ENCODE measurements at regions not wholly inside any gene's neighbourhood (a gene's known extent, or its start where the extent isn't known, plus 50 kb on each side); places are given as distances from the start of the nearest gene placed in this dataset.

- no peak overlapping the region for H3K4me3 ChIP-seq (ENCODE audit: low read length)
- no peak for DNase-seq (ENCODE audit: low read depth)
- no peak for TF ChIP-seq CTCF (conservative IDR thresholded peaks at IDR 0.05; ENCODE audit: low read length)
These were observed 239.2 kb downstream of the SPTSSA start for GRCh38 chr14:34222867-34223266.

DNA sequence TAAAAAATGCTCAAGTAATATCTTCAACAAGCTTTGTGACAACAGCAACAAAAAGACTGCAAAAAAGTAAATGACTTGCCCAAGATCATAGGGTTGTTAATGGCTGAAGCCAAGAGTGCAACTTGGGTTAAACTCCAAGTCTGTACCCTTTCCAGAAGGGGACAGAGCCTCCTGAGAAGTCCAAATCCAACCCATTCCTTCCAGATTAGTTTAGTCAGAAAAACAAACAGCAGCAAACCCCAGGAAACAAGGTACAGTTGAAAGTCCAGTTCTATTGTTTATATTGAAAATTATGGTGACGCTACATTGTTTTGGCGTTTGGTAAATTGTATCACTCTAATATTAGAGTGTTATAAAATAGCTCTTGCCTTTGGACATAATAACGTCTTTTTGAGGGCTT, 239.9 kb downstream of the SPTSSA start:
- no peak for DNase-seq (ENCODE audit: low read depth)
- TF ChIP-seq CTCF (conservative IDR thresholded peaks at IDR 0.05; ENCODE audit: low read length) = no peak
- H3K4me3 ChIP-seq (ENCODE audit: low read length) = no peak overlapping the region

DNA sequence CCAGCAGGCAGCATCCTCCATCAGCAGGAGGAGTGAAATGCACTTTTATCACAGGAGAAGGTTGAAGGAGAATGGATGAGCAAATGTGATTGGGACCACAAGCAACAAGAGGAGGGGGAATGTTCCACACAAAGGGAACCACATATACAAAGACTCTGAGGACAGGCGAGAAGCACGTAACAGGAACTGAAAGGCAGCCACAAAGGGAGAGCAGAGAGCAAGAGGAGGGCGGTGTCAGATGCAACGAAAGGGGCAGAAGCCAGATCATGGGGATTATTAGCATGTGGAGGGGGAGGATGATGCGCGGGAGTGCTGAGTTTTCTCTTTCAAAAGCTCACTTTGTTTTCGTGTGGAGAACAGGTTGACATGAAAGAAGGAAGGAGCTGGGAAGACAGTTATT, 241.1 kb downstream of the SPTSSA start:
- TF ChIP-seq CTCF (conservative IDR thresholded peaks at IDR 0.05; ENCODE audit: low read length) = no peak
- DNase-seq (ENCODE audit: low read depth) = no peak

GRCh38 chr14:34220378-34220706, 241.7 kb downstream of the SPTSSA start:
- no peak for DNase-seq (ENCODE audit: low read depth)
- no peak overlapping the region for H3K4me3 ChIP-seq (ENCODE audit: low read length)
- TF ChIP-seq CTCF (conservative IDR thresholded peaks at IDR 0.05; ENCODE audit: low read length) = no peak

More for the DNA sequence above, 241.1 kb downstream of the SPTSSA start:
- H3K4me3 ChIP-seq (ENCODE audit: low read length) = no peak overlapping the region

- H3K4me3 ChIP-seq (ENCODE audit: low read length) = no peak overlapping the region
- no peak for DNase-seq (ENCODE audit: low read depth)
- no peak for TF ChIP-seq CTCF (conservative IDR thresholded peaks at IDR 0.05; ENCODE audit: low read length)
These were observed 242.2 kb downstream of the SPTSSA start for GRCh38 chr14:34219661-34220377.

DNA sequence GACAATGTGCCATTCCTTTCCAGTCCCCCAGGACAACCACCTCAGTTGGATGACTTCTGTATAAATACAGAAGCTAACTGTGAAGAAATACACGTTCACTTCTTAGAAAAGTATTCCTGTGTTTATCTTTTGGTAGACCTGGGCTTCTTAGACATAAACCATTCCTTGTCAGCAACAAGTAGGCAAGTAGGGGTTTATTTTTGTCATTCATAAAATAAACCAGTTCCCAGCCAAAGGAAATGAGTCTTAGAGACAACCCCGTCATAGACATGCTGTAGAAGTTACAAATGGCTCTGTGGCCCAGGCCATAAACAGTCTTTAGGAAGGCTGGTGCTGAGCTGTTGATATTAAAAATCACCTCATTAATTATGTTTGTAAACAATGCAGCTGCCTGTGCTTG, 243.2 kb downstream of the SPTSSA start:
- TF ChIP-seq CTCF (conservative IDR thresholded peaks at IDR 0.05; ENCODE audit: low read length) = no peak
- no peak overlapping the region for H3K4me3 ChIP-seq (ENCODE audit: low read length)
- no peak for DNase-seq (ENCODE audit: low read depth)

DNA sequence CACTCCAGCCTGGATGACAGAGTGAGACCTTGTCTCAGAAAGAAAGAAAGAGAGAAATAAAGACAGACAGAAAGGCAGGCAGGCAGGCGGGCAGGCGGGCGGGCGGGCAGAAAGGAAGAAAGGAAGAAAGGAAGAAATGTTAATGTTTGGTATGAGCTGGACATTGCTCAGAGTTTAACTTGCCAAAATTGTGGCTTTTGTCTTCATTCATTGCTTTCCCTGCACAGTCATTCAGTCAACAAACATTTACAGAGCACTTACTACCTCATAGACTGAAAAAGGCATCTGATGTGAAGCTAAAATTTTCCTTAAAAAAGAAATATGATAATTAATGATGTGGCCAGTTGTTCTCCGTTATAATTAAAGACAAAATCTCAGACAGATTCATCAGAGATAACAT, 247.1 kb downstream of the SPTSSA start:
- DNase-seq (ENCODE audit: low read depth) = no peak
- no peak for TF ChIP-seq CTCF (conservative IDR thresholded peaks at IDR 0.05; ENCODE audit: low read length)
- H3K4me3 ChIP-seq (ENCODE audit: low read length) = no peak overlapping the region
